K562 (cell line): ENCODE measurements at regions not wholly inside any gene's neighbourhood (a gene's known extent, or its start where the extent isn't known, plus 50 kb on each side); places are given as distances from the start of the nearest gene placed in this dataset.

ENCODE experiments used
- CREM ChIP-seq: IDR thresholded peaks from 2 replicates; pipeline ENCODE4 v1.6.1; 2014; ENCODE audit warnings: antibody characterized with exemption, low read depth
- E2F6 ChIP-seq, 2 experiments: IDR thresholded peaks; 2 replicates each; pipeline ENCODE4 v1.6.1; 2011; ENCODE audit warnings: borderline replicate concordance in 1 of 2, control low read depth in 1 of 2, low read depth in 1 of 2, low read length in 1 of 2, mild to moderate bottlenecking in 1 of 2, mixed read lengths in 1 of 2, moderate library complexity in 1 of 2; ENCODE audit not compliant: insufficient read depth in 1 of 2, insufficient read length in 1 of 2, poor library complexity in 1 of 2, severe bottlenecking in 1 of 2; ENCODE audit errors: extremely low read depth in 1 of 2
- FOS ChIP-seq: IDR thresholded peaks from 3 replicates; pipeline ENCODE4 v1.6.1; 2011; ENCODE audit not compliant: insufficient read length; ENCODE audit errors: extremely low read depth
- MAZ ChIP-seq, 2 experiments: fragments of 450-650 bp in 1 of 2; sonication (generic) in 1 of 2; formaldehyde crosslinking; IDR thresholded peaks in 1 of 2; conservative IDR thresholded peaks in 1 of 2; 2 replicates each; pipeline versions ENCODE4 v1.4.0 to v1.5.0; 2020; ENCODE audit warnings: mild to moderate bottlenecking in 1 of 2, missing genetic modification reagents in 1 of 2
- MTA3 ChIP-seq: fragments of 450-650 bp; formaldehyde crosslinking; IDR thresholded peaks from 2 replicates; pipeline ENCODE4 v1.6.1; 2017; ENCODE audit warnings: mild to moderate bottlenecking, borderline replicate concordance
- NEUROD1 ChIP-seq: fragments of 150-350 bp; IDR thresholded peaks from 2 replicates; pipeline ENCODE4 v1.6.1; 2014; ENCODE audit warnings: borderline replicate concordance, low read length, low read depth; ENCODE audit not compliant: partially characterized antibody
- SMARCE1 ChIP-seq: fragments of 450-650 bp; IDR thresholded peaks from 2 replicates; pipeline ENCODE4 v1.7.1; 2016; ENCODE audit warnings: mild to moderate bottlenecking
- SPI1 ChIP-seq: IDR thresholded peaks from 2 replicates; pipeline ENCODE4 v1.6.1; 2011; ENCODE audit warnings: low read depth, low read length, control low read depth, borderline replicate concordance
- STAT5B ChIP-seq: fragments of 250-450 bp; sonication (Bioruptor Pico); IDR thresholded peaks from 2 replicates; pipeline ENCODE4 v1.8.0; 2021; ENCODE audit warnings: mild to moderate bottlenecking, inconsistent platforms
- TBL1XR1 ChIP-seq, 2 experiments: IDR thresholded peaks; 2 replicates each; pipeline ENCODE4 v1.6.1; 2012; ENCODE audit warnings: improper control_type of control experiment in 2 of 2, low read length in 2 of 2, mild to moderate bottlenecking in 1 of 2
- TEAD4 ChIP-seq, 2 experiments: sonication (generic) in 1 of 2; formaldehyde crosslinking in 1 of 2; IDR thresholded peaks; 2 replicates each; pipeline versions ENCODE4 v1.6.1 to v1.8.0; 2012 to 2022; ENCODE audit warnings: borderline replicate concordance in 1 of 2, inconsistent platforms in 1 of 2, low read length in 1 of 2, mild to moderate bottlenecking in 1 of 2, missing genetic modification reagents in 1 of 2
- ZBTB17 ChIP-seq: fragments of 450-650 bp; formaldehyde crosslinking; IDR thresholded peaks from 2 replicates; pipeline ENCODE4 v1.4.0; 2020; ENCODE audit warnings: mild to moderate bottlenecking
- ZNF23 ChIP-seq: fragments of 250-450 bp; sonication (Bioruptor Pico); IDR thresholded peaks from 2 replicates; pipeline ENCODE4 v1.4.0; 2020; ENCODE audit warnings: mild to moderate bottlenecking
- ZNF24 ChIP-seq: fragments of 450-650 bp; IDR thresholded peaks from 2 replicates; pipeline ENCODE4 v1.6.1; 2016
- ZNF395 ChIP-seq: fragments of 200-800 bp; sonication (Bioruptor generic); IDR thresholded peaks from 2 replicates; pipeline ENCODE4 v1.6.1; 2017; ENCODE audit warnings: missing genetic modification characterization, missing compliant biosample characterization
- ZNF436 ChIP-seq: fragments of 250-450, 450-650 bp; sonication (Bioruptor Pico); formaldehyde crosslinking; IDR thresholded peaks from 2 replicates; pipeline ENCODE4 v1.7.0; 2020; ENCODE audit warnings: mild to moderate bottlenecking
- ZNF561 ChIP-seq: fragments of 450-650 bp; formaldehyde crosslinking; conservative IDR thresholded peaks from 2 replicates; pipeline ENCODE4 v1.4.0; 2020; ENCODE audit warnings: mild to moderate bottlenecking, moderate library complexity

GRCh38 chr13:28574617-28575142, 79.8 kb upstream of the FLT1 start (continued):
- TF ChIP-seq E2F6 (IDR thresholded peaks at IDR 0.05; ENCODE audit: borderline replicate concordance in 1 of 2, extremely low read depth in 1 of 2, insufficient read depth in 1 of 2, insufficient read length in 1 of 2, low read depth in 1 of 2, low read length in 1 of 2, poor library complexity in 1 of 2, severe bottlenecking in 1 of 2) (peak; percentile 54 to 75), ZNF23 (no peak), NEUROD1 (peak; percentile 64), ZNF436 (CRISPR knock-in tag) (no peak), ZNF24 (peak; percentile 59; the same call in 1 of the 2 replicates), FOS (peak; percentile 29), SPI1 (peak; percentile 76), MTA3 (peak; percentile 78; the same call in 1 of the 2 replicates), ZNF561 (CRISPR knock-in tag) (no peak), TBL1XR1 (IDR thresholded peaks at IDR 0.05; ENCODE audit: low read length in 2 of 2) (peak; percentile 82 to 90; a peak in 3 of 4 replicates), MAZ (CRISPR knock-in tag; conservative IDR thresholded peaks at IDR 0.05 in 1 of 2, IDR thresholded peaks at IDR 0.05 in 1 of 2) (0 out of 4 replicates have a peak, but pooled peaks of 1 of the 2 experiments have one; percentile 30), TEAD4 (IDR thresholded peaks at IDR 0.05; ENCODE audit: low read length) (peak; percentile 98), TEAD4 (CRISPR knock-in tag; IDR thresholded peaks at IDR 0.05; ENCODE audit: borderline replicate concordance) (no peak), ZNF395 (CRISPR knock-in tag) (peak; percentile 77; the same call in 1 of the 2 replicates), ZBTB17 (CRISPR knock-in tag) (peak; percentile 96), SMARCE1 (peak; percentile 90), CREM (peak; percentile 72), STAT5B (no peak)
